Naive thymus-derived CD4-positive, alpha-beta T cell (primary cell): ENCODE measurements at regions not wholly inside any gene's neighbourhood (a gene's known extent, or its start where the extent isn't known, plus 50 kb on each side); places are given as distances from the start of the nearest gene placed in this dataset.

ENCODE experiments used
- ATAC-seq: fragments of 150-1000 bp; cut with Tn5 transposase; 2 replicates; pipeline ENCODE4 v1.10.0; 2021; ENCODE audit warnings: mild to moderate bottlenecking, moderate library complexity
- CTCF ChIA-PET: fragments of 350-600 bp; sonication (Branson Sonifier 250); formaldehyde crosslinking; loops from one replicate; lab custom pipeline; 2021; ENCODE audit warnings: antibody characterized with exemption; lab: Charles Lee
- POLR2A ChIA-PET: fragments of 350-600 bp; sonication (Branson Sonifier 250); formaldehyde crosslinking; loops from one replicate; lab custom pipeline; 2021; ENCODE audit warnings: antibody characterized with exemption, inconsistent platforms; lab: Charles Lee
- DNase-seq, 9 donors: peaks; one replicate each; pipeline versions ENCODE4 v3.0.0 to v3.0.0-alpha.2; 2020 to 2022; ENCODE audit warnings: mixed read lengths in 1 of 9
- H3K27ac ChIP-seq: one replicate; pipeline ENCODE4 v1.7.0; 2013; ENCODE audit warnings: mild to moderate bottlenecking, low read depth, low read length, moderate library complexity
- H3K27me3 ChIP-seq, 2 donors: one replicate each; pipeline ENCODE4 v1.7.0; 2013; ENCODE audit warnings: low read length in 2 of 2, mild to moderate bottlenecking in 2 of 2, moderate library complexity in 2 of 2; ENCODE audit not compliant: control insufficient read depth in 2 of 2, insufficient read depth in 2 of 2
- H3K36me3 ChIP-seq, 3 experiments: 1 replicate in 2 of 3; 2 replicates in 1 of 3; pipeline ENCODE4 v1.7.0; 2013; ENCODE audit warnings: low read length in 3 of 3, mild to moderate bottlenecking in 3 of 3, moderate library complexity in 1 of 3; ENCODE audit not compliant: insufficient read depth in 3 of 3, control insufficient read depth in 2 of 3
- H3K4me1 ChIP-seq, 2 donors: one replicate each; pipeline ENCODE4 v1.7.0; 2013; ENCODE audit warnings: low read length in 2 of 2, mild to moderate bottlenecking in 2 of 2, moderate library complexity in 1 of 2; ENCODE audit not compliant: control insufficient read depth in 2 of 2, insufficient read depth in 2 of 2
- H3K4me3 ChIP-seq: 2 replicates; pipeline ENCODE4 v1.7.0; 2013; ENCODE audit warnings: mild to moderate bottlenecking, low read length
- H3K9me3 ChIP-seq, 3 experiments: 1 replicate in 2 of 3; 2 replicates in 1 of 3; pipeline ENCODE4 v1.7.0; 2013; ENCODE audit warnings: low read length in 3 of 3; ENCODE audit not compliant: control insufficient read depth in 2 of 3
- H3K27ac Mint-ChIP-seq, 9 donors: one replicate each; pipeline ENCODE4 v1.8.0; 2020 to 2022; ENCODE audit warnings: mixed read lengths in 9 of 9, mild to moderate bottlenecking in 8 of 9, moderate library complexity in 5 of 9, inconsistent platforms in 2 of 9
- H3K27me3 Mint-ChIP-seq, 5 donors: one replicate each; pipeline ENCODE4 v1.8.0; 2021 to 2022; ENCODE audit warnings: mixed read lengths in 5 of 5, mild to moderate bottlenecking in 1 of 5
- H3K36me3 Mint-ChIP-seq, 5 donors: one replicate each; pipeline ENCODE4 v1.8.0; 2020 to 2022; ENCODE audit warnings: mixed read lengths in 5 of 5, mild to moderate bottlenecking in 3 of 5, inconsistent platforms in 1 of 5
- H3K4me1 Mint-ChIP-seq, 7 donors: one replicate each; pipeline ENCODE4 v1.8.0; 2020 to 2022; ENCODE audit warnings: mixed read lengths in 7 of 7, mild to moderate bottlenecking in 3 of 7, inconsistent platforms in 1 of 7
- H3K4me3 Mint-ChIP-seq, 10 donors: one replicate each; pipeline ENCODE4 v1.8.0; 2020 to 2022; ENCODE audit warnings: mild to moderate bottlenecking in 10 of 10, mixed read lengths in 10 of 10, moderate library complexity in 6 of 10, inconsistent platforms in 2 of 10
- H3K9me3 Mint-ChIP-seq, 11 donors: one replicate each; pipeline ENCODE4 v1.8.0; 2020 to 2022; ENCODE audit warnings: mixed read lengths in 11 of 11, mild to moderate bottlenecking in 4 of 11, inconsistent platforms in 1 of 11, moderate library complexity in 1 of 11
- intact Hi-C, 2 donors: fragments of 100-400 bp; cut with micrococcal nuclease; formaldehyde crosslinking; loops; one replicate each; pipeline ENCODE4 v1.15.1; 2023

GRCh38 chr1:55353707-55354620, 138.8 kb upstream of the USP24 start:
- ChIA-PET CTCF (no interaction called here), POLR2A (no interaction called here)
- Mint-ChIP-seq H3K9me3 (no peaks in the 10 kb centered on the region), H3K27ac (no peak overlapping the region), H3K4me3 (no peak overlapping the region), H3K27me3 (peaks cover 5 to 28% (median 20%) of the 10 kb centered on the region in 5 donors), H3K4me1 (no peaks in the 10 kb centered on the region), H3K36me3 (peaks cover 0 to 3% (median 0%) of the 10 kb centered on the region in 5 donors)
- Histone ChIP-seq H3K4me3 (no peak overlapping the region), H3K9me3 (no peaks in the 10 kb centered on the region), H3K27ac (no peak overlapping the region), H3K4me1 (no peaks in the 10 kb centered on the region), H3K36me3 (no peaks in the 10 kb centered on the region), H3K27me3 (no peaks in the 10 kb centered on the region)
- intact Hi-C loops = no loop called here
- ATAC-seq (no peak), DNase-seq (no peak)

- H3K27me3 Mint-ChIP-seq = peaks cover 5 to 29% (median 12%) of the 10 kb centered on the region in 5 donors
- ChIA-PET CTCF (no interaction called here), POLR2A (no interaction called here)
- DNase-seq (no peak), ATAC-seq (no peak)
- H3K27me3 ChIP-seq = no peaks in the 10 kb centered on the region
- intact Hi-C loops = no loop called here
- no peaks in the 10 kb centered on the region for H3K36me3 ChIP-seq
- H3K4me3 ChIP-seq = no peak overlapping the region
- H3K27ac Mint-ChIP-seq = no peak overlapping the region
- no peak overlapping the region for H3K4me3 Mint-ChIP-seq
- peaks cover 0 to 3% (median 0%) of the 10 kb centered on the region in 5 donors for H3K36me3 Mint-ChIP-seq
- no peaks in the 10 kb centered on the region for H3K9me3 Mint-ChIP-seq
- H3K4me1 Mint-ChIP-seq = no peaks in the 10 kb centered on the region
- H3K27ac ChIP-seq = no peak overlapping the region
- H3K4me1 ChIP-seq = no peaks in the 10 kb centered on the region
- H3K9me3 ChIP-seq = no peaks in the 10 kb centered on the region
Measured at GRCh38 chr1:55352811-55353180, 137.6 kb upstream of the USP24 start.

GRCh38 chr1:55352080-55352810, 137.1 kb upstream of the USP24 start:
- Histone ChIP-seq H3K4me3 (no peak overlapping the region), H3K9me3 (no peaks in the 10 kb centered on the region), H3K4me1 (no peaks in the 10 kb centered on the region), H3K36me3 (no peaks in the 10 kb centered on the region), H3K27me3 (no peaks in the 10 kb centered on the region), H3K27ac (no peak overlapping the region)
- H3K4me3 Mint-ChIP-seq = no peak overlapping the region
- intact Hi-C loops = no loop called here
- ATAC-seq (no peak), DNase-seq (no peak)
- POLR2A ChIA-PET = no interaction called here
- no peaks in the 10 kb centered on the region for H3K9me3 Mint-ChIP-seq
- H3K27me3 Mint-ChIP-seq = peaks cover 5 to 32% (median 12%) of the 10 kb centered on the region in 5 donors
- H3K36me3 Mint-ChIP-seq = peaks cover 0 to 3% (median 0%) of the 10 kb centered on the region in 5 donors
- CTCF ChIA-PET = no interaction called here
- H3K4me1 Mint-ChIP-seq = no peaks in the 10 kb centered on the region
- H3K27ac Mint-ChIP-seq = no peak overlapping the region

- intact Hi-C loops = no loop called here
- DNase-seq (no peak), ATAC-seq (no peak)
- H3K27me3 Mint-ChIP-seq = peaks cover 5 to 18% (median 15%) of the 10 kb centered on the region in 5 donors
- H3K4me3 Mint-ChIP-seq = no peak overlapping the region
- peaks cover 0 to 2% (median 0%) of the 10 kb centered on the region in 11 donors for H3K9me3 Mint-ChIP-seq
- H3K36me3 Mint-ChIP-seq = peaks cover 0 to 3% (median 0%) of the 10 kb centered on the region in 5 donors
- H3K27ac ChIP-seq = no peak overlapping the region
- H3K4me3 ChIP-seq = no peak overlapping the region
- CTCF ChIA-PET = no interaction called here
- H3K36me3 ChIP-seq = no peaks in the 10 kb centered on the region
- POLR2A ChIA-PET = no interaction called here
- H3K27me3 ChIP-seq = no peaks in the 10 kb centered on the region
- H3K9me3 ChIP-seq = no peaks in the 10 kb centered on the region
- H3K27ac Mint-ChIP-seq = no peak overlapping the region
- no peaks in the 10 kb centered on the region for H3K4me1 Mint-ChIP-seq
- H3K4me1 ChIP-seq = no peaks in the 10 kb centered on the region
Measured at GRCh38 chr1:55348356-55348755, 133.2 kb upstream of the USP24 start.

- Histone ChIP-seq H3K9me3 (no peaks in the 10 kb centered on the region), H3K4me1 (no peaks in the 10 kb centered on the region), H3K27me3 (no peaks in the 10 kb centered on the region), H3K36me3 (no peaks in the 10 kb centered on the region), H3K27ac (no peak overlapping the region), H3K4me3 (no peak overlapping the region)
- ChIA-PET CTCF (no interaction called here), POLR2A (no interaction called here)
- DNase-seq (no peak), ATAC-seq (no peak)
- intact Hi-C loops = no loop called here
- Mint-ChIP-seq H3K36me3 (peaks cover 0 to 3% (median 0%) of the 10 kb centered on the region in 5 donors), H3K27me3 (peaks cover 5 to 19% (median 15%) of the 10 kb centered on the region in 5 donors), H3K4me3 (no peak overlapping the region), H3K9me3 (peaks cover 0 to 2% (median 0%) of the 10 kb centered on the region in 11 donors), H3K4me1 (no peaks in the 10 kb centered on the region), H3K27ac (no peak overlapping the region)
Measured at GRCh38 chr1:55347866-55348265, 132.7 kb upstream of the USP24 start.

GRCh38 chr1:55347041-55347440, 131.9 kb upstream of the USP24 start:
- Histone ChIP-seq H3K4me1 (no peaks in the 10 kb centered on the region), H3K27me3 (no peaks in the 10 kb centered on the region), H3K9me3 (no peaks in the 10 kb centered on the region), H3K4me3 (no peak overlapping the region), H3K36me3 (no peaks in the 10 kb centered on the region), H3K27ac (no peak overlapping the region)
- intact Hi-C loops = no loop called here
- Mint-ChIP-seq H3K9me3 (peaks cover 0 to 4% (median 0%) of the 10 kb centered on the region in 11 donors), H3K4me1 (no peaks in the 10 kb centered on the region), H3K27ac (no peak overlapping the region), H3K27me3 (peaks cover 5 to 25% (median 15%) of the 10 kb centered on the region in 5 donors), H3K4me3 (no peak overlapping the region), H3K36me3 (peaks cover 0 to 3% (median 0%) of the 10 kb centered on the region in 5 donors)
- DNase-seq (no peak), ATAC-seq (no peak)
- ChIA-PET CTCF (no interaction called here), POLR2A (no interaction called here)
